ENCODE measurements at regions not wholly inside any gene's neighbourhood (a gene's known extent, or its start where the extent isn't known, plus 50 kb on each side); places are given as distances from the start of the nearest gene placed in this dataset.

- Mint-ChIP-seq H3K36me3 (ENCODE audit: low read depth) (no peaks in the 10 kb centered on the region), H3K4me3 (no peak overlapping the region), H3K4me1 (peaks cover 10% of the 10 kb centered on the region), H3K9me3 (no peaks in the 10 kb centered on the region), H3K27ac (no peak overlapping the region), H3K27me3 (ENCODE audit: insufficient read depth, low read depth, poor library complexity) (peaks cover 6% of the 10 kb centered on the region)
- no peaks in the 10 kb centered on the region for H3K9me2 ChIP-seq (ENCODE audit: insufficient read depth)
- no peak overlapping the region for H2AFZ ChIP-seq
- H3K27me3 ChIP-seq (ENCODE audit: insufficient read depth) = no peaks in the 10 kb centered on the region
- no peaks in the 10 kb centered on the region for H3K79me2 ChIP-seq (replicated peaks; ENCODE audit: insufficient read depth)
- H3K4me1 ChIP-seq (ENCODE audit: insufficient read depth) = no peaks in the 10 kb centered on the region
- H4K20me1 ChIP-seq (replicated peaks; ENCODE audit: insufficient read depth) = no peaks in the 10 kb centered on the region
- TF ChIP-seq, protein P1, sequence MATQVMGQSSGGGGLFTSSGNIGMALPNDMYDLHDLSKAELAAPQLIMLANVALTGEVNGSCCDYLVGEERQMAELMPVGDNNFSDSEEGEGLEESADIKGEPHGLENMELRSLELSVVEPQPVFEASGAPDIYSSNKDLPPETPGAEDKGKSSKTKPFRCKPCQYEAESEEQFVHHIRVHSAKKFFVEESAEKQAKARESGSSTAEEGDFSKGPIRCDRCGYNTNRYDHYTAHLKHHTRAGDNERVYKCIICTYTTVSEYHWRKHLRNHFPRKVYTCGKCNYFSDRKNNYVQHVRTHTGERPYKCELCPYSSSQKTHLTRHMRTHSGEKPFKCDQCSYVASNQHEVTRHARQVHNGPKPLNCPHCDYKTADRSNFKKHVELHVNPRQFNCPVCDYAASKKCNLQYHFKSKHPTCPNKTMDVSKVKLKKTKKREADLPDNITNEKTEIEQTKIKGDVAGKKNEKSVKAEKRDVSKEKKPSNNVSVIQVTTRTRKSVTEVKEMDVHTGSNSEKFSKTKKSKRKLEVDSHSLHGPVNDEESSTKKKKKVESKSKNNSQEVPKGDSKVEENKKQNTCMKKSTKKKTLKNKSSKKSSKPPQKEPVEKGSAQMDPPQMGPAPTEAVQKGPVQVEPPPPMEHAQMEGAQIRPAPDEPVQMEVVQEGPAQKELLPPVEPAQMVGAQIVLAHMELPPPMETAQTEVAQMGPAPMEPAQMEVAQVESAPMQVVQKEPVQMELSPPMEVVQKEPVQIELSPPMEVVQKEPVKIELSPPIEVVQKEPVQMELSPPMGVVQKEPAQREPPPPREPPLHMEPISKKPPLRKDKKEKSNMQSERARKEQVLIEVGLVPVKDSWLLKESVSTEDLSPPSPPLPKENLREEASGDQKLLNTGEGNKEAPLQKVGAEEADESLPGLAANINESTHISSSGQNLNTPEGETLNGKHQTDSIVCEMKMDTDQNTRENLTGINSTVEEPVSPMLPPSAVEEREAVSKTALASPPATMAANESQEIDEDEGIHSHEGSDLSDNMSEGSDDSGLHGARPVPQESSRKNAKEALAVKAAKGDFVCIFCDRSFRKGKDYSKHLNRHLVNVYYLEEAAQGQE (IDR thresholded peaks at IDR 0.05; ENCODE audit: unreplicated experiment) = no peak
- no peak for TF ChIP-seq NANOG (IDR thresholded peaks at IDR 0.05; ENCODE audit: borderline replicate concordance)
- no peak for TF ChIP-seq ZNF331 (CRISPR knock-in tag; IDR thresholded peaks at IDR 0.05; ENCODE audit: low read depth)
- TF ChIP-seq POLR2AphosphoS5 (IDR thresholded peaks at IDR 0.05; ENCODE audit: low read depth) = no peak
- no peak for TF ChIP-seq JUNB (IDR thresholded peaks at IDR 0.05; ENCODE audit: unreplicated experiment)
- no peak for TF ChIP-seq EZH2 (IDR thresholded peaks at IDR 0.05; ENCODE audit: low read depth, unreplicated experiment)
- no peak for TF ChIP-seq STAT1 (IDR thresholded peaks at IDR 0.05; ENCODE audit: unreplicated experiment)
- TF ChIP-seq EZH2phosphoT487 (IDR thresholded peaks at IDR 0.05; ENCODE audit: unreplicated experiment) = no peak
- TF ChIP-seq ETS1 (IDR thresholded peaks at IDR 0.05) = no peak
- TF ChIP-seq, protein P2, sequence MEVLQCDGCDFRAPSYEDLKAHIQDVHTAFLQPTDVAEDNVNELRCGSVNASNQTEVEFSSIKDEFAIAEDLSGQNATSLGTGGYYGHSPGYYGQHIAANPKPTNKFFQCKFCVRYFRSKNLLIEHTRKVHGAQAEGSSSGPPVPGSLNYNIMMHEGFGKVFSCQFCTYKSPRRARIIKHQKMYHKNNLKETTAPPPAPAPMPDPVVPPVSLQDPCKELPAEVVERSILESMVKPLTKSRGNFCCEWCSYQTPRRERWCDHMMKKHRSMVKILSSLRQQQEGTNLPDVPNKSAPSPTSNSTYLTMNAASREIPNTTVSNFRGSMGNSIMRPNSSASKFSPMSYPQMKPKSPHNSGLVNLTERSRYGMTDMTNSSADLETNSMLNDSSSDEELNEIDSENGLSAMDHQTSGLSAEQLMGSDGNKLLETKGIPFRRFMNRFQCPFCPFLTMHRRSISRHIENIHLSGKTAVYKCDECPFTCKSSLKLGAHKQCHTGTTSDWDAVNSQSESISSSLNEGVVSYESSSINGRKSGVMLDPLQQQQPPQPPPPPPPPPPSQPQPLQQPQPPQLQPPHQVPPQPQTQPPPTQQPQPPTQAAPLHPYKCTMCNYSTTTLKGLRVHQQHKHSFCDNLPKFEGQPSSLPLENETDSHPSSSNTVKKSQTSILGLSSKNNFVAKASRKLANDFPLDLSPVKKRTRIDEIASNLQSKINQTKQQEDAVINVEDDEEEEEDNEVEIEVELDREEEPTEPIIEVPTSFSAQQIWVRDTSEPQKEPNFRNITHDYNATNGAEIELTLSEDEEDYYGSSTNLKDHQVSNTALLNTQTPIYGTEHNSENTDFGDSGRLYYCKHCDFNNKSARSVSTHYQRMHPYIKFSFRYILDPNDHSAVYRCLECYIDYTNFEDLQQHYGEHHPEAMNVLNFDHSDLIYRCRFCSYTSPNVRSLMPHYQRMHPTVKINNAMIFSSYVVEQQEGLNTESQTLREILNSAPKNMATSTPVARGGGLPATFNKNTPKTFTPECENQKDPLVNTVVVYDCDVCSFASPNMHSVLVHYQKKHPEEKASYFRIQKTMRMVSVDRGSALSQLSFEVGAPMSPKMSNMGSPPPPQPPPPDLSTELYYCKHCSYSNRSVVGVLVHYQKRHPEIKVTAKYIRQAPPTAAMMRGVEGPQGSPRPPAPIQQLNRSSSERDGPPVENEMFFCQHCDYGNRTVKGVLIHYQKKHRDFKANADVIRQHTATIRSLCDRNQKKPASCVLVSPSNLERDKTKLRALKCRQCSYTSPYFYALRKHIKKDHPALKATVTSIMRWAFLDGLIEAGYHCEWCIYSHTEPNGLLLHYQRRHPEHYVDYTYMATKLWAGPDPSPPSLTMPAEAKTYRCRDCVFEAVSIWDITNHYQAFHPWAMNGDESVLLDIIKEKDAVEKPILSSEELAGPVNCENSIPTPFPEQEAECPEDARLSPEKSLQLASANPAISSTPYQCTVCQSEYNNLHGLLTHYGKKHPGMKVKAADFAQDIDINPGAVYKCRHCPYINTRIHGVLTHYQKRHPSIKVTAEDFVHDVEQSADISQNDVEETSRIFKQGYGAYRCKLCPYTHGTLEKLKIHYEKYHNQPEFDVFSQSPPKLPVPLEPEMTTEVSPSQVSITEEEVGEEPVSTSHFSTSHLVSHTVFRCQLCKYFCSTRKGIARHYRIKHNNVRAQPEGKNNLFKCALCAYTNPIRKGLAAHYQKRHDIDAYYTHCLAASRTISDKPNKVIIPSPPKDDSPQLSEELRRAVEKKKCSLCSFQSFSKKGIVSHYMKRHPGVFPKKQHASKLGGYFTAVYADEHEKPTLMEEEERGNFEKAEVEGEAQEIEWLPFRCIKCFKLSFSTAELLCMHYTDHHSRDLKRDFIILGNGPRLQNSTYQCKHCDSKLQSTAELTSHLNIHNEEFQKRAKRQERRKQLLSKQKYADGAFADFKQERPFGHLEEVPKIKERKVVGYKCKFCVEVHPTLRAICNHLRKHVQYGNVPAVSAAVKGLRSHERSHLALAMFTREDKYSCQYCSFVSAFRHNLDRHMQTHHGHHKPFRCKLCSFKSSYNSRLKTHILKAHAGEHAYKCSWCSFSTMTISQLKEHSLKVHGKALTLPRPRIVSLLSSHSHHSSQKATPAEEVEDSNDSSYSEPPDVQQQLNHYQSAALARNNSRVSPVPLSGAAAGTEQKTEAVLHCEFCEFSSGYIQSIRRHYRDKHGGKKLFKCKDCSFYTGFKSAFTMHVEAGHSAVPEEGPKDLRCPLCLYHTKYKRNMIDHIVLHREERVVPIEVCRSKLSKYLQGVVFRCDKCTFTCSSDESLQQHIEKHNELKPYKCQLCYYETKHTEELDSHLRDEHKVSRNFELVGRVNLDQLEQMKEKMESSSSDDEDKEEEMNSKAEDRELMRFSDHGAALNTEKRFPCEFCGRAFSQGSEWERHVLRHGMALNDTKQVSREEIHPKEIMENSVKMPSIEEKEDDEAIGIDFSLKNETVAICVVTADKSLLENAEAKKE (CRISPR knock-in tag; IDR thresholded peaks at IDR 0.05) = no peak
- no peak for TF ChIP-seq ZNF114 (CRISPR knock-in tag; IDR thresholded peaks at IDR 0.05)
- TF ChIP-seq, protein P3, sequence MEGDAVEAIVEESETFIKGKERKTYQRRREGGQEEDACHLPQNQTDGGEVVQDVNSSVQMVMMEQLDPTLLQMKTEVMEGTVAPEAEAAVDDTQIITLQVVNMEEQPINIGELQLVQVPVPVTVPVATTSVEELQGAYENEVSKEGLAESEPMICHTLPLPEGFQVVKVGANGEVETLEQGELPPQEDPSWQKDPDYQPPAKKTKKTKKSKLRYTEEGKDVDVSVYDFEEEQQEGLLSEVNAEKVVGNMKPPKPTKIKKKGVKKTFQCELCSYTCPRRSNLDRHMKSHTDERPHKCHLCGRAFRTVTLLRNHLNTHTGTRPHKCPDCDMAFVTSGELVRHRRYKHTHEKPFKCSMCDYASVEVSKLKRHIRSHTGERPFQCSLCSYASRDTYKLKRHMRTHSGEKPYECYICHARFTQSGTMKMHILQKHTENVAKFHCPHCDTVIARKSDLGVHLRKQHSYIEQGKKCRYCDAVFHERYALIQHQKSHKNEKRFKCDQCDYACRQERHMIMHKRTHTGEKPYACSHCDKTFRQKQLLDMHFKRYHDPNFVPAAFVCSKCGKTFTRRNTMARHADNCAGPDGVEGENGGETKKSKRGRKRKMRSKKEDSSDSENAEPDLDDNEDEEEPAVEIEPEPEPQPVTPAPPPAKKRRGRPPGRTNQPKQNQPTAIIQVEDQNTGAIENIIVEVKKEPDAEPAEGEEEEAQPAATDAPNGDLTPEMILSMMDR (conservative IDR thresholded peaks at IDR 0.05; ENCODE audit: low read depth in 2 of 2) = no peak
- no peak for TF ChIP-seq CREB1 (CRISPR knock-in tag; IDR thresholded peaks at IDR 0.05; ENCODE audit: low read depth)
- no peaks in the 10 kb centered on the region for H3K36me3 ChIP-seq (ENCODE audit: insufficient read depth)
- ATAC-seq (no peak), DNase-seq (ENCODE audit: low spot score) (no peak)
- H3K4me2 ChIP-seq = no peak overlapping the region
- H3K27ac ChIP-seq (ENCODE audit: low read depth) = no peak overlapping the region
- no peaks in the 10 kb centered on the region for H3F3A ChIP-seq (replicated peaks; ENCODE audit: low read depth)
- no peak overlapping the region for H3K4me3 ChIP-seq
These were observed 109.5 kb upstream of the TMC3 start for GRCh38 chr15:81483496-81483895.

Data from GM23338 (cell line).